ENCODE measurements at regions not wholly inside any gene's neighbourhood (a gene's known extent, or its start where the extent isn't known, plus 50 kb on each side); places are given as distances from the start of the nearest gene placed in this dataset.

DNA sequence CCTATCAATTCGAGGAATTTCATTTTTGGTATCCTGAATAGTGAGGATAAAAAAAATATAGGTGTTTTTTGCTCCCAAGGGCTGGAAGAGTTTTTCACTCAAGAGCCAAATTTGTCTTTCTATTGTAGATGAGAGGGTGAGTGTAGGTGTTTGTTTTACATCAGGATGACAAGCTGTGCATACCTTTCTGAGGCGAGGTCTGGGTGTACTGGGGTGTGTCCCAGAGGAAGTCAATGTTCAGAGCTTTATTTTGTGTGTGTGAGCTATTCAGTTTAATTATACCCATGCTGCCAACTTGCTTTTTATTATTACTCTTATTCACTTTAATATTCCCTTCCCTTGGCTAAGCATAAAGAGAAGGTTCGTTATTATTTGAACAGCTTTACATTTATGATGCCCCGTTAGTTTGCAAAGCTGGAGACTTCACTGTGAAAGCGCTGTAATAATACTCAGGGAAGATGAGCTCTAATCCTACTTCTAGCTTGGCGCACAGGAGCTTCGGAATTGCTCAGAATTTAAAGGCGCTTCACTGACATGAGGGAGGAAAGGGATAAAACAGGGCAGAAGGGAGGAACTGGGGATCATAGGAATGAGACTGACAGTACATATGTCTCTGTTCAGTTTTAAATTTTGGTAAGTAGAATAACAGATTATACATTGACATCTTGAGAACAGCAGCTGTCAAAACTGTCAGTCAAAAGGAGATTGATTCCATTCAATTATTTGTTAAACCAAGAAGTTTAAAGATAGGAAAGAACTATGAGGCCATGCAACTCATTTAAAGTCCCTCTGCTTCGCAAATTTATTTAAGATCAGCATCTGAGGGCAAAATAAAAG, 117.7 kb upstream of the TP63 start:
- DNase-seq (ENCODE audit: low read depth in 1 of 2, low spot score in 1 of 2) (peak in 1 of 2 experiments; percentile 76), FAIRE-seq (no peak), ATAC-seq (peak; percentile 47 to 84; a peak in 3 of 6 replicates)
- CTCF ChIA-PET: interaction anchor here (0.6 to 0.8 kb wide), 2 partner anchors 50 to 243 kb away, joined by 3 to 4 read pairs; no protein-coding TSS in a partner anchor
- Histone ChIP-seq H3K9me3 (peaks cover 7% of the 10 kb centered on the region; the same call in 2 of the 3 replicates), H3K27ac (peak overlapping the region; percentile 51 to 76; a peak in 5 of 6 replicates), H3K4me3 (no peak overlapping the region), H3K4me2 (peak overlapping the region; percentile 57), H3K4me1 (peaks cover 17% of the 10 kb centered on the region)
- POLR2A ChIA-PET: no interaction called here
- 40% methylated on average over 9 of the region's 9 CpGs for WGBS (ENCODE audit: missing lambda C conversion rate)
- TF ChIP-seq SMC3 (IDR thresholded peaks at IDR 0.05) (no peak), KDM1A (IDR thresholded peaks at IDR 0.05; ENCODE audit: low read depth) (no peak), TFCP2L1 (CRISPR knock-in tag; IDR thresholded peaks at IDR 0.05) (no peak), ZFP36 (IDR thresholded peaks at IDR 0.05; ENCODE audit: borderline replicate concordance, partially characterized antibody) (no peak), ESRRA (IDR thresholded peaks at IDR 0.05; ENCODE audit: borderline replicate concordance, low read length) (no peak), ELK1 (IDR thresholded peaks at IDR 0.05; ENCODE audit: low read depth, low read length) (no peak), RNF2 (IDR thresholded peaks at IDR 0.05; ENCODE audit: borderline replicate concordance, low read depth) (no peak)
- TF ChIP-seq, protein P1, sequence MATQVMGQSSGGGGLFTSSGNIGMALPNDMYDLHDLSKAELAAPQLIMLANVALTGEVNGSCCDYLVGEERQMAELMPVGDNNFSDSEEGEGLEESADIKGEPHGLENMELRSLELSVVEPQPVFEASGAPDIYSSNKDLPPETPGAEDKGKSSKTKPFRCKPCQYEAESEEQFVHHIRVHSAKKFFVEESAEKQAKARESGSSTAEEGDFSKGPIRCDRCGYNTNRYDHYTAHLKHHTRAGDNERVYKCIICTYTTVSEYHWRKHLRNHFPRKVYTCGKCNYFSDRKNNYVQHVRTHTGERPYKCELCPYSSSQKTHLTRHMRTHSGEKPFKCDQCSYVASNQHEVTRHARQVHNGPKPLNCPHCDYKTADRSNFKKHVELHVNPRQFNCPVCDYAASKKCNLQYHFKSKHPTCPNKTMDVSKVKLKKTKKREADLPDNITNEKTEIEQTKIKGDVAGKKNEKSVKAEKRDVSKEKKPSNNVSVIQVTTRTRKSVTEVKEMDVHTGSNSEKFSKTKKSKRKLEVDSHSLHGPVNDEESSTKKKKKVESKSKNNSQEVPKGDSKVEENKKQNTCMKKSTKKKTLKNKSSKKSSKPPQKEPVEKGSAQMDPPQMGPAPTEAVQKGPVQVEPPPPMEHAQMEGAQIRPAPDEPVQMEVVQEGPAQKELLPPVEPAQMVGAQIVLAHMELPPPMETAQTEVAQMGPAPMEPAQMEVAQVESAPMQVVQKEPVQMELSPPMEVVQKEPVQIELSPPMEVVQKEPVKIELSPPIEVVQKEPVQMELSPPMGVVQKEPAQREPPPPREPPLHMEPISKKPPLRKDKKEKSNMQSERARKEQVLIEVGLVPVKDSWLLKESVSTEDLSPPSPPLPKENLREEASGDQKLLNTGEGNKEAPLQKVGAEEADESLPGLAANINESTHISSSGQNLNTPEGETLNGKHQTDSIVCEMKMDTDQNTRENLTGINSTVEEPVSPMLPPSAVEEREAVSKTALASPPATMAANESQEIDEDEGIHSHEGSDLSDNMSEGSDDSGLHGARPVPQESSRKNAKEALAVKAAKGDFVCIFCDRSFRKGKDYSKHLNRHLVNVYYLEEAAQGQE (IDR thresholded peaks at IDR 0.05): no peak

GRCh38 chr3:189516039-189516438, 115.2 kb upstream of the TP63 start:
- no peak for TF ChIP-seq HOXA7 (CRISPR knock-in tag; IDR thresholded peaks at IDR 0.05)
- TF ChIP-seq FOSB (CRISPR knock-in tag; IDR thresholded peaks at IDR 0.05): no peak
- no peak for TF ChIP-seq ELK1 (IDR thresholded peaks at IDR 0.05; ENCODE audit: low read depth, low read length)
- TF ChIP-seq ESRRA (IDR thresholded peaks at IDR 0.05; ENCODE audit: borderline replicate concordance, low read length): no peak
- no peak for TF ChIP-seq ZSCAN20 (CRISPR knock-in tag; IDR thresholded peaks at IDR 0.05)
- TF ChIP-seq, protein P2, sequence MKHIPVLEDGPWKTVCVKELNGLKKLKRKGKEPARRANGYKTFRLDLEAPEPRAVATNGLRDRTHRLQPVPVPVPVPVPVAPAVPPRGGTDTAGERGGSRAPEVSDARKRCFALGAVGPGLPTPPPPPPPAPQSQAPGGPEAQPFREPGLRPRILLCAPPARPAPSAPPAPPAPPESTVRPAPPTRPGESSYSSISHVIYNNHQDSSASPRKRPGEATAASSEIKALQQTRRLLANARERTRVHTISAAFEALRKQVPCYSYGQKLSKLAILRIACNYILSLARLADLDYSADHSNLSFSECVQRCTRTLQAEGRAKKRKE (CRISPR knock-in tag; IDR thresholded peaks at IDR 0.05; ENCODE audit: low read depth): no peak
- TF ChIP-seq KDM1A (IDR thresholded peaks at IDR 0.05; ENCODE audit: low read depth): no peak
- TF ChIP-seq CHD4 (IDR thresholded peaks at IDR 0.05; ENCODE audit: borderline replicate concordance): no peak
- TF ChIP-seq, protein P3, sequence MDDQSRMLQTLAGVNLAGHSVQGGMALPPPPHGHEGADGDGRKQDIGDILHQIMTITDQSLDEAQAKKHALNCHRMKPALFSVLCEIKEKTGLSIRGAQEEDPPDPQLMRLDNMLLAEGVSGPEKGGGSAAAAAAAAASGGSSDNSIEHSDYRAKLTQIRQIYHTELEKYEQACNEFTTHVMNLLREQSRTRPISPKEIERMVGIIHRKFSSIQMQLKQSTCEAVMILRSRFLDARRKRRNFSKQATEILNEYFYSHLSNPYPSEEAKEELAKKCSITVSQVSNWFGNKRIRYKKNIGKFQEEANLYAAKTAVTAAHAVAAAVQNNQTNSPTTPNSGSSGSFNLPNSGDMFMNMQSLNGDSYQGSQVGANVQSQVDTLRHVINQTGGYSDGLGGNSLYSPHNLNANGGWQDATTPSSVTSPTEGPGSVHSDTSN (IDR thresholded peaks at IDR 0.05): no peak
- TF ChIP-seq FOSL2 (IDR thresholded peaks at IDR 0.05): no peak
- TF ChIP-seq FOSL2 (CRISPR knock-in tag; IDR thresholded peaks at IDR 0.05): no peak
- no peak for TF ChIP-seq CBX2 (IDR thresholded peaks at IDR 0.05; ENCODE audit: borderline replicate concordance, low read depth)
- no peak for TF ChIP-seq JUN (IDR thresholded peaks at IDR 0.05)
- Histone ChIP-seq H3K4me2 (no peak overlapping the region), H3K4me3 (no peak overlapping the region), H3K27ac (no peak overlapping the region), H3K4me1 (peaks cover 17% of the 10 kb centered on the region), H3K9me3 (peaks cover 7% of the 10 kb centered on the region; the same call in 2 of the 3 replicates)
- POLR2A ChIA-PET: no interaction called here
- CTCF ChIA-PET: no interaction called here
- WGBS (ENCODE audit: missing lambda C conversion rate): 83% methylated on average over 3 of the region's 3 CpGs
- DNase-seq (ENCODE audit: low read depth in 1 of 2, low spot score in 1 of 2) (no peak), ATAC-seq (no peak), FAIRE-seq (no peak)

Measured in A549 (cell line).